OCI-M2 (cell line): ENCODE measurements at regions not wholly inside any gene's neighbourhood (a gene's known extent, or its start where the extent isn't known, plus 50 kb on each side); places are given as distances from the start of the nearest gene placed in this dataset.

ENCODE experiments used
- DNase-seq: peaks from one replicate; lab custom pipeline; 2025; ENCODE audit not compliant: unreplicated experiment; lab: John Stamatoyannopoulos, UW

DNA sequence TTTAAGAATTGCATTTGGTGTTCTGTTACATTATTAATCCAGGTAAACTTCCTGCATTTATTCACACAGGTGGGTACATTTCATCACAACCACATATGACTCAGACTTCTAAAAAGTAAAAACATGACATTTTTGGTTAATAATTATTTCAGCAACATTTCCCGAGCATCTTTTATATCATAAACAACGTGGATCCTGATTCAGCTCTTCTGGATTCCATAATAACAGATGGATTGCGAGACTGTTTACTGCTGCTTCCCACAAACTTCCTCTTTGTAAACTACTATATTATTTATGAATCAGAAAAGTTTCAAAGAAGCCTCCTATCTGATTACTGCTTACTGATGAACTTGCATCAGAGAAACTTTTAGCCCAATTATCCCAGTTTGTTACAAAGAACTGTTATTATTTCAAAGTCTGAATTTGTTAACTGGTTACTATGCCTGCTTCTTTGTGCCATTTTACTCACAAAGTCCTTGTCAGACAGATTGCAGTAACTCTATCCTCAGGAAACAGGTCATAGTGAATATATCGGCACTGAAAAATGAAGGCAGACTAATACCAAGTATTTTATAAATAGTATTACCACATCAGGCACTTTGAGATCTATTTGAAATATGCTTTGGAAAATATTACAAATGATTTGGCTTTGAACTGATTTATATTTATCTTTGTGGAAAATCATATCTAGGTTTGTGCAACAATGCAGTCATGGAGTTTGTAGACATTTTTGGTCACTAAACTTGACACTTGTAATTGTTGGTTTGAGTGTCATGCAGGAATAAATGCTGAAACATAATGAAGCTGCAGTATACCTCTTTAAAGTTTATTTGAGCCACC lies 511.6 kb downstream of the PLCL1 start:
- DNase-seq: no peak

DNA sequence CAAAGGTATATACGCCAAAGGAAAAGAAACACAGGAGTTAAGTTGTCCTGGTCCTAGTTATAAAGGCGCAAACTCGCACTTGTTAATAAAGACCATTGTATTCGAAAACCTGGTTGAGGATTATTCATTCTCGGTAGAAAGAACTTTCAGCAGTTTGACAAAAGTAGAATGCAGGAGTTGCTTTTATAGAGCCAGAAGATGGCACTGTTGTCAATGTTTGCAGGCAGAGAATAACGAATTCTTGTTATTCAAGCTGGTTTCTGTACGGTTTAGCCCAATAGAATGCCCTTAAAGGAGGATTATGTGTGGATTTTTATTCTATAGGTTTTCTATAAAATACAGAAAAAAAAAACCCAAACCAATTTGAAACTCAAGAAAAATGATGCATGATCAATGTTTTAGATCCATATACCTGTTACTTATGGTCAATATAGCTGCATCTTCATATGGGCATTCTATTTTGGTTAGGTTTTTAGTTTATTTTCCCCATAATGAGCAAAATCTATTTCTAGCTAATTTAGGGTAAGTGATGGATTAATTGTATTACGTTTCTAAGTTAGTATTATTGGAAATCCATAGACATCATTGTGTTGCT lies 510.3 kb downstream of the PLCL1 start:
- peak; percentile 13 for DNase-seq

DNA sequence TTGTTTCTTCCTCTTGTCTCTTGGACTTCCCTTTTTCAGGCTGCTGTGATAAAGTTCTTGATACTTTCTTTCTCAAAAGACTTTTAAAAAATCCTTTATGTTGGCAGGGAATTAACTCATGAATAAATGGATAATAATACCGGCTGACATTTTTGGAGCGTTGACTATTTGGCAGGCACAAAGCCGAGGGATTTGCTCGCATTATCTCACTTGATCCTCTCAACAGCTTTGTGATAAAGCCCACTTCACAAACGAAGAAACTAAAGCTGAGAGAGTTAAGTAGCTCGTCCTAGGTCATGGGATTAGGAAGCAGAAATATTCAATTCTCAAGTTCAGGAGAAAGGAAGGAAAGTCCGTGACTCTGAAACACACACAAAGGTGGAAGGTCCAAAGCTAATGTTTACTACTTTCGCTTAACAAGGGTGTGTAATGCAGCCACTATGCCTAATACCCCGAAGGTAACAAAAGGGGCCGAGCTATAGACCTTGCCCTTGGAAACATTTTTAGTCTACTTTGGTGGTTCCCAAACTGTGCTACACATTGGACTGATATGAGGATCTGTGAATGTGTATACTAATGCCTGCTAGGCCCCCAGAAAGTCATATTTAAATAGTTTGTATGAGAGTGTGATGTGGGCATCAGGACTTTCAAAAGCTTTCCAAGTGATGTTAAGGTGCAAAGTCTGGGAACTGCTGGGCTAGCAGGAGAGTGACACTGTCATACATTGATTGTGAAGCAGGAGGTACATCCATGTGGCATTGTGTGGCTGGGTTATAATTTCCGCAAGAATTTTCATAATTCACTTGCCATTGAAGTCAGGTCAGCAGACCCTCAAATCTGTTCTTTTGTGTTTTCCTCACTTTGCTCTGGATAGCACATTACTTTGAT lies 508.4 kb downstream of the PLCL1 start:
- DNase-seq: no peak

DNA sequence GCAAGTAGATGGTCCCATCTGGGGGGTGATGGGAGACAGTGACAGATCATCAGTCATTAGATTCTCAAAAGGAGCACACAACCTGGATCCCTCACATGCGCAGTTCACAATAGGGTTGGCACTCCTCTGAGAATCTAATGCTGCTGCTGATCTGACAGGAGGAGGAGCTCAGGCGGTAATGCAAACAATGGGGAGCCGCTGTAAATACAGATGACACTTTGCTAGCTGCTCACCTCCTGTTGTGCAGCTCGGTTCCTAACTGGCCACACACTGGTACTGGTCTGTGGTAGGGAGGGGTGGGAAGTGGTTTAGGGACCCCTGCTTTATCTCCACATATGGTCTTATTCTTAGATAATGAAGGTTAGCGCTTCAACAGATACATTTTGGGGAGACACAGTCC lies 506.6 kb downstream of the PLCL1 start:
- no peak for DNase-seq

DNA sequence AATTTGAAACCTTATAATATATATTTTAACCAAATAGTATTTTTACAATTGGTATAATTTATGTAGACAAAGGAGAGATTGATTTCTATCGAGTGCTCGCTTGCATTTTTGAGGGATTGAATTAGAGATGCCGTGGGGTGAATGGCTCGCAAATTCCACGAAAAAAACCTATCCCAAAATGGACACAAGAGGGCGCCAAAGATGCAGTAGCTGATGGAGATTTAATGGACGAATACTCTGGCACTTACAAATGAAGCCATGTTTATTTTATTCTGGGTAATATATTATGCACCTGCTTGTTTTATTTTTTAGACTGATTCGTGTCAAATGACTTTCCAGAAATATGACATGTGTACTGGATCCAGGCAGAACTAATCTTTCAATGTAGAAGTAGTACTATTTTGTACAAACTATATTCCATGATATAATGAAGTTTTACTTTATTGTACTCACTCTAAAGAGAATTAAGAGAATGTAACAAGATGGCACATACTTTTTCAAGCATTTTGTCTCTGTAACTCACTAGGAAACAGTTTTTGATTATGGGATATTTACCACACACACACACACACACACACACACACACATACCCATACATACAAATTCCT lies 505.4 kb downstream of the PLCL1 start:
- peak; percentile 26 for DNase-seq

DNA sequence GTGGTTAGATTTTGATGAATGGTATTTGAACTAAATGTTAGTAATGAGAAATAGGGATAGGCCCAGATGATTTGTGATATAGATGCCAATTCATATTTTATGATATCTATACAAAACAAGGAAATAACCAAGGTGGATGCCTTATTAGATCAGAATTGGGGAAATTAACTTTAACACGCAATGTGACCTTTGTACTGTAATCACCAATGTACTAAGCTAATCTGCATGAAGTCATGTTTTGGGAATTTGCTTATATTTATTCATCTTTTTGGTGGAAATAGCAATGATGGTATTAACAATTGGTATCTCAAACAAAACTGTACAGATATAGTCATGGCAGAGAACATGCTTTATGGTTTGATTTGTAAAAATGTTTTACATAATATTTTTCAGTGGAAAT lies 504.7 kb downstream of the PLCL1 start:
- DNase-seq: no peak

DNA sequence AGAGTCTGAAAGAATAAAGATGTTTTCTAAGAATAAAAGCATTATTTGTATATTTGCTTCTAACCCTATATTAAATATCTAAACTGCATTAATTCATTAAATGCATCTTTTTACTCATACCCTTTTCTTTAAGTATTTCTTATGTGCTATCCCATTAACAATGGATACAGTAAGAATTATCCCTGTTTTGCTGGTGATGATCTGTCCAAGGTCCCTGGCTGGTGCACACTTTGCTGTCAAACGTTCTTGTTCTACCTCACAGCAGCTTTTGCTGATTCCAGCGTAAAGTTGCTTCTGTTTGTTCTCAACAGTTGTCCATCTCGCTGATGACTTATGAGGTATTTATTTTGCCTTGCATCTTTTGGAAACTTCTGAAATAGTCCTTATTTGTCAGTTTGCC lies 504.0 kb downstream of the PLCL1 start:
- no peak for DNase-seq

DNA sequence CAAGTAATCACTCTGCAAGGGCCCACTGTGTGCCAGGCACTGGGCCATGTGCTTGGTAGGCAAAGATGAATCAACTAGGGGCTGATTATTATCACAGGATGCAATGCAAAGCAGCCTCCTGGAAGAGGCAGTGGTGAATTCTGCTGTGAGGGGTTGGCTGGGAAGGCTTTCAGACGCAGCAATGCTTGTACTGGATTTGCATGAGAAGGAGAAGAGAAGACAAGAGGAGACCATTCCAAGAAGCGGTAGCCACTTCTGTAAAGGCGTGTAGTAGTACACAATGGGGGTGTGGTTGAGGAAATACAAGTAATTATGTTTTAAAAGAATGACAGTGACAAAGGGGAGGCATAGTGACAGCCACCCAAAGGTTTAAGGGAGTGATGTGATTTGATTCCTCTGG lies 502.7 kb downstream of the PLCL1 start:
- no peak for DNase-seq

DNA sequence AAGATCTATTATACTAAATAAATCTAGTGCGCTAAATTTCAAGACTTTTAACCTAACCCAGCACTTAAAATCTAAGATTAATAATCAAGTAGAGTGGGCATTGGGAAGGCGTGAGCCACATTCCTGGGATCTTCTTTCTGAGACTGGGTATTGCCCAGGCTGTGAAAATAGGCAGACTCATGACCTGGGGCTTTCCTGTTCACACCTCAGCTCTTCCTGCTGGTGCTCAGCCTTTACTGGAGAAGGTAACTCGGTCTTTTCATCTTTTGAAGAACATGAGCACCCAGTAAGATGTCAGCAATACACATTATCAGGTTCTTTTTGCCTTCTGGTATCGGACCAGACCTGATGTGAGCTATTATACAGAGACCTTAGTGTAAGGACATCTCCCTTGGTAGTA lies 500.5 kb downstream of the PLCL1 start:
- no peak for DNase-seq

DNA sequence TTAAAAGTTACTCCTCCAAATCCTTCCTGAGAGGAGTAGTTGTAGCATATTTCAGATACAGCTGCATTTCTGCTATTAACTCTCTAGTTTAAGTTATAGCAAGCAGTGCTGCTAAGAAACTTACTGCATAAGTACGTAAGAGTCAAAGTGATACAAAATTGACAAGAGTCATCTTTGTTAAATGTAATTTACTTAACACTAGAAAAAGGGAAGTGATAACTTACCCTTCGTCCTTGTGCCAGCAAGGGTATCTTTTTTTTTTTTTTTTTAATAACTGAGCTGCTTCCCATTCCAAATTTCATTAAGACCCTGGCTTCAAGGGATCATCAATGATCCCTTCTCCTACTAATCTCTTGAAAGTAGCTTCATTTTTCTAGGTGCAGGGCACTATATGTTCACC lies 493.0 kb downstream of the PLCL1 start:
- no peak for DNase-seq

DNA sequence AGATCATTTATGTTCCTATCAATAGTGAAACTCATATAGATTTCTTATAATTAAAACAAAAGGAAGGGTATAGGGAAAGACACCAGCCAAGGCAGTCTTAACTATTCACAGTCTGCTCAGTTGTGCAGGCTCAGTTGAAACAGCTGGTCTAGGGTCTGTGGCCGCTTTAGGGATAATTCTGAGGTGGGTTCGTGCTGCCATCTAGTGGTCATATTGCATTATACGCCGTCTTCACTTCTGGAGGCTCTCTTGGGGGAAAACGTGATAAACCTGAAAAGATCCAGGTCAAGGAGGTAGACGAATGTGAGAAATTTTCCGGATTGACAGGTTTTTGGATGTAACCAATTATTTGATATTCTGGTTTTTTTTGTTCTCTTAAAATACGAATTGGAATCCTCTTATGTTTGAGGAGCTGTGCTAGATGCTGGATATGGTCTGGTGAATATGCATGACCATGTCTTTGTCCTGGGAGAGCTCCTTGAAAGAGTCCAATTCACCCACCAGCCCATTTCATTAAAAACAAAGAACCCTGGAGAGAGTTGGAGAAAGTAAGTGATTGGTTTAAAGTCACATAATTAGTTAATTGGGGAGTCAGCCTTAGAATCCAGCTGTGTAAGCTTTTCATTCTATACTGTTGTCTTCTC lies 492.4 kb downstream of the PLCL1 start:
- peak; percentile 43 for DNase-seq

DNA sequence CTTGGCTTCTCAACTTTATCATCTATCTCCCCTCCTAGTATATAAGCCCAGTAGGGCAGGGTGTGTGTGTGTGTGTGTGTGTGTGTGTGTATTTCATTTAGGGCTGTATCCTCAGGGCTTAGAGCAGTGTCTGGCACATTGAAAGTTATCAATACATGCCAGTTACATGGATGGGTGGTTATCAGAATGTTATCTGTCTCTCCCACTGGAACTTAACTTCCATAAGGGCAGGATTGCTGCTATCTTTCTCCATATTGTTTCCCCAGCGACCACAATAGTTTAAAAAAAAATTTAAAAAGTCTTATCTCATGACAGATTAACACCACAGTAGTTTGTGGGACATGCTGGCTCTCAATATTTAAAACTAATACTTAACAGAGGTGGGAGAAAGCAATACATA lies 488.9 kb downstream of the PLCL1 start:
- DNase-seq: peak; percentile 7

DNA sequence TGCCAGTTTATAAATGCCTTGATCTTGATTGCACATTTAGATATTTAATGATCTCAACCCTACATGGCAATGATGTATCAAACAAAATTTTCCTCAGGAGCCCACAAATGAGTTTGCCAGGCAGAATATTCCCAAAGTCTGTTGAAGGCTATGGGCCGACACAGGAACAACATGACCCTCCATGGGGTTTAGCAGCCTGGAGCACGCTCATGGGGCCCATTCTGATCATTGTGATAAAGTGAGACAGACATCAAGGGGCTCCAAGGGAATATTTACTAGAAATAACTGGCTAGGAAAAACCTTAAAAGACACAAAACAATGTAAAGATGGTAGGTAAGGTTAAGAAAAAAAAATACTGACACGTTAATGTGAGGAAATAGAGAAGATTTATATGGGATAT lies 485.4 kb downstream of the PLCL1 start:
- DNase-seq: no peak

DNA sequence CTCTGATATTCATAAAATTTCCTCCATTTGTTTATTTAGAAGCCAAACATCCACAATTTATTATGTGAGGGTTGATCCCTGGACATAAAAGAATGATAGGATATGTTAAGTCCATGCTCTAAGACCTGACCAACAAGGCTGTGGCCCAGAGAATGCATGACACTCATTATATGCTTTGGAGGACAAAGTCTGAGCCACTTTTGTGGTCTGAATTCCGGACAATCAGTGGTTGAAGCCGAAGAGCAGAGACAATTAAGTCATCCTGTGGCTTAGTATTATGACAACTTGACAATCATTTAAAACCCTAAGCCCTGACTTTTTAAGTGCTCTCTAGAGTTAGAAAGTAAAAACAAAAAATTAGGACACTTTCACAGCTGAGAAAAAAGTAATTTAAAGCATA lies 483.3 kb downstream of the PLCL1 start:
- DNase-seq: no peak

DNA sequence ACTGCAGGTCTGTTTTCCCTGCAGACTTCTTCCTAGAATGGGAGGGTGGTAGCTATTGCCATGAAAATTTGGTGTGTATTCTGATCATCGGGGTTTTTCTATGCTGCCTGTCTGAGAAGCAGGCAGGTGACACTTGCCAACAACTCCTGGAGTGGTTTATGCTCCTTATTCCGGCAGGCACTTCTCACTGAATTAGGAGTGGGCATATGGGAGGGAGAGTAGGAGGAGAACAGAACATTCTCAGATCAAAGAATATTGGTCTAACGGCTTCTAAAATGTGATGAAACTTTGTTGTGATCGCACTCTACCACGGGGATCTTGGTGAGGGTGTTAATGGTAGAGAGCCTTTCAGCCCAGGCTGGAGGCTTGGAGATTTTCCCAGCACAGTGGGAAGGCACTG lies 480.8 kb downstream of the PLCL1 start:
- no peak for DNase-seq

DNA sequence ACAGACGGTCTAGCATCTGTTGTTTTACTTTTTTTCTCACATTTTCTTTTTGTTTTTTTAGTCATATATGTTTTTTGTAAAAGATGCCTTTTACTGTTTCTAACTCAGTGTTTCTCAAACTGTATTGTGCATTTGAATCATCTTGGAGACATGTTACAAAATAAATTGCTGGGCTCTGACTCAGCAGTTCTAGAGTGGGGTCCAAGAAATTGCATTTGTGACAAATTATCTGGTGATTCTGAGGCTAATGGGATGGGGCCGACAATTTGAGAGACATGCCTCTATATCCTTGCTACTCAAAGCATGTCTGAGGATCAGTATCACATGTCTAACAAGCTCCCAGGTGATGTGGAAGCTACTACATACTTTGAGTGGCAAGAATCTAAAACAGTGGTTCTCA lies 478.8 kb downstream of the PLCL1 start:
- no peak for DNase-seq

DNA sequence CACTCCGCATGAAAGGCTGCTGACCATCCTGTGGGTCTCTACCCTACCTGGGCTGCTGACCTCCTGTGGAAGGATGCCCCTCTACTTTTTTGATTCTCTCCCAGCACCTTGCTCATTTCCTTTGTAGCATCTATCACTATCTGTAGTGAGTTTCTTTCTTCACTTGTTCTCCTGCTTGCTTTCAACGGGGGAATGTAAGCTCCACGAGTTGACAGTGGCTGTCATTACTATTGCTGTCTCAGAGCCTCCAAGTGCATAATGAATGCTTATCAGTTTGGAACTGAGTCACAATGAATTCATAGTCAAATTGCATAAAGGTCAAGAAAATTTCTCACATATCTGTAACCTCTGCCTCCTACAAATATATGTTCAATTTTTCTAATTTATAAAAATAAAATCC lies 477.7 kb downstream of the PLCL1 start:
- no peak for DNase-seq

DNA sequence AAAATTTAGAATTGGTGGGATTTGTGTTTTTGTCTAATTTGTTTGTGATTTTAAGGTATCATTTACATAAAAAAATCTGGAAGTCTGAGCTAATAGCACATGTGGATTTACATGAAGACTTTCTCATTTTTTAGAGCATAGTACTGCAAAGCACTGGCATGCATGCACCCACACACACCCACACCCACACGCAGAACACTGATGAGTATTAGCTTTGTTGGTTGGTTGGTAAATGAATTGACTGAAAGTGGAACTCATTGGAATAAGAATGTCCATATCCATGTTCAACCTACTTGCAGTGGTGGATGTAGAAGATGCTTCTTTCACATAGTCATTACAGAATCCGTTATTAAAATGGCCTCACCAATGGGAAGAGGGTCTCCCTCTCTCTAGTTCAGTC lies 475.8 kb downstream of the PLCL1 start:
- no peak for DNase-seq

DNA sequence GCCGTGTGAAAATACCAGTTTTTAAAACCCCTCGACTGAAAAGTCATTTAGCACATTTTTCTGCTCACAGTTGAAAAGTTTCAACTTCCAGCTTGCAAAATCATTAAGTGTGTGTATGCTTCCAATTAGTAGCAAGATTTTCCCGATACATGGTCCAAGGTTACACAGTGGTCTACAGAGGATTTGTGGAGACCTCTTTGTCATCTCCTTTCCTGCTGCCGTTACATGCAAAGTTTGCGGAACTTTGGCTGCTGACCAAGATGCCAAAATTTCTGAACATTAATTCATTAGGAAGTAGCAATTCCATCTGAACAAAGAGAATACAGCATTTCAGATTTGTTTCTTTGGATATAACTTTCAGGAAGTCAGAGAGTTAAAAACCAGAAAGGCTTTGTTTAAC lies 474.6 kb downstream of the PLCL1 start:
- DNase-seq: no peak

DNA sequence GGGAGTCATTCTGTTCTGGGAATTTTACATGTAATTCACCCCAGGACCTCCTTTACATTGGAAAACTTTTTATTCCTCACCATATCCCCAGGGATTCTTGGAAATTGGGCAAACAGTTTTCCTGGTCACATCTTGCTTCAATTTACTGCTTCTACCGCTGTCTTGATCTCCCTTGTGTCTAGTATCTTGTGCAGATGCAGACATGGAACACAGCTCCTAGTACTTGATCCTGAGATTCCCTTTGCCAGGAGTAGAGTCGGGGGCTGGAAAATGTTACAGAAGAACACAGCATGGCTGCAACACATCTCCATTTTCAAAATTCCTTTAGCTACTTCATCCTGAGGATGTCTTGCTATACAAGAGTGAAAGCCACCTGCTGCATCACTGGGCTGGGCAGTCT lies 472.8 kb downstream of the PLCL1 start:
- DNase-seq: no peak

DNA sequence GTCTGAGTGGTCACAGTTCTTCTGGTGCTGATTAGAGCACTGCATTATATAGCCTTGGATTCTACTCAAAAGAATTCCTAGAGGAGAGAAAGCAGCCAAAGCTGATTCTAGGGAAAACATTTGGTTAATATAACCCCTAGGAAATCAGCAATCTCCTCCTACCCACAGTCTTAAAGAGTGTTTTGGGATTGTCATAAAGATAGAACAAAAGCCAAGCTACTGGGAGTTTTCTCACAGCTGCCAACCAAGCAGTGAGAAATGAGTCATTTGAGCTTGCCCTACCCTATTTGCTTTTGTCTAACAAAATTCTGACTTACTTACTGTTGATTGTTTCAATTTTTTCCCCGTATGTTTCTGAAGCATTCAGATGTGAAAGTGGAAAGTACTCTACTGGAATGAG lies 469.3 kb downstream of the PLCL1 start:
- no peak for DNase-seq
